HG03097 (cell line): ENCODE measurements at regions not wholly inside any gene's neighbourhood (a gene's known extent, or its start where the extent isn't known, plus 50 kb on each side); places are given as distances from the start of the nearest gene placed in this dataset.

ENCODE experiments used
- ATAC-seq: cut with Tn5 transposase; IDR thresholded peaks from one replicate; pipeline ENCODE4 v1.9.1; 2021; ENCODE audit not compliant: unreplicated experiment, low FRiP score

DNA sequence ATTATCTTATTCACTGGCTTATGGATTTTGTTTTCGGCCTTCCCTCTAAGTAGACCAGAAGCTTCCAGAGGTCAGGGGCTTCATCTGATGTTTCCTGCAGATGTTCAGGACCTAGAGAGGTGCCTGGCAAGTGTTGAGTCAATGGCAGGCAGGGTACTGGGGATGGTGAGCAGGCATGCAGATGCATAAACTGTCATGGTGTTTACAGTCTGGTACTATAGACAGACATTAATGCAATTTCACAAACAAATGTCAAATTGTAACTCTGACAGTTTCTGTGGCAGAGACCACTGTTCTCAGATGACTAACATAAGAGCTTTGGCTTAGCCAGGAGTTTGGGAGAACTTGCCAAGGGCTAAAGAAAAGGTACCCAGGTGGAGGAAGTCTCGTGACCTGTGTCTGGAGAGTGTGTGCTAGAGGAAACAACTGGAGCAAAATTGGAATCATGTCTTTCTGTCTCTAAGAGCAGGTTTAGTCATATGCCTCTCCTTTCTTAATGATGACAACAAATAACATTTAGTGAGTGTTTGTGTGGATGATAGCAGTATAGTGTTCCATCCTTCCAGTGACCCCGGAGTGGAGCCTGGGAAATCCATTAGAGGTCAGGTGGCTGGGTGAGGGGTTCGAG is 53.7 kb upstream of the TRAK1 start:
- ATAC-seq: no peak

DNA sequence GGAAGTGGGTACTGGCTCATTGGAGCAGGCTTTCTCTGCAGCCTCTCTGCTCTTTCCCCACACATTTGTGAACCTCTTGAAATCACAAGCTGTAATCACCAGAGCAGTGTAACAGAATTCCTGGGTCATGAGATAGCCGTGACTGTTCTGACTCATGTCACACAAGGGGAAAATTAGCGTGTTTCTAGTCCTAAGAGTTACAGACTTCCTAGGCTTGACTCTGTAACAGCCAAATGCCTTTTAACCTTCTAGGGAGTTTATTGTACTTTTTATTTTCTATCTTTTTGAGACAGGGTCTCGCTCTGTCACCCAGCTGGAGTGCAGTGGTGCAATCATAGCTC is 54.7 kb upstream of the TRAK1 start:
- ATAC-seq: no peak

DNA sequence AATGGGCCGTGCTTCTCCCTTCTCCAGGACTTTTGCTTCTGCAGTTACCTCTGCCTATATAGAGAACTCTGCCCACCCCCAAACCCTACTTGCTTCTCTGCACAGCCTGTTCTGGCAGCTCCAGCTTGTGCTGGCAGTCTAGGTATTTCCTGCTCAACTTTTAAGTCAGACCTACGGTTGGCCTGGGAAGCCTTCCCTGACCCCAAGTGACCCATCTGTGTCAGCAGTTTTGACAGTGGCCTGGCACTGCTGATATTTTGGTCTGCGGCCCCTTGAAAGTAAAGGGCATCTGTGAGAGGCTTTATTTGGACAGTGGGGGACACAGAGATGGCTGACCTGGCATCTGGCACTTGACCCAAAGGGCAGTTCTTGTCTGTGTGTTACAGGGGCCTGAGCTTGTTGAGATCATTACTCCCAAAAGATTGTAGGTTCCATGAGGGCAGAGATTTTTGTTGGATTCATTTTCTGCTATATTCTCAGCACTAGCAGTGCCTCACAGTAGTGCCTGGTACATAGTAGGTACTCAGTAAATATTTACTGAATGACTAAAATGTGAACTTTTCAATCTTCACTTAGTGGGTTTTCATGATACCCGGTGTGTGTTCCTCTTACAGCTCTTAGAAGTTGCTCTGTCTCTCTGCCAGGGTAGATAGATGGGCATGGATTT is 55.2 kb upstream of the TRAK1 start:
- ATAC-seq: no peak

DNA sequence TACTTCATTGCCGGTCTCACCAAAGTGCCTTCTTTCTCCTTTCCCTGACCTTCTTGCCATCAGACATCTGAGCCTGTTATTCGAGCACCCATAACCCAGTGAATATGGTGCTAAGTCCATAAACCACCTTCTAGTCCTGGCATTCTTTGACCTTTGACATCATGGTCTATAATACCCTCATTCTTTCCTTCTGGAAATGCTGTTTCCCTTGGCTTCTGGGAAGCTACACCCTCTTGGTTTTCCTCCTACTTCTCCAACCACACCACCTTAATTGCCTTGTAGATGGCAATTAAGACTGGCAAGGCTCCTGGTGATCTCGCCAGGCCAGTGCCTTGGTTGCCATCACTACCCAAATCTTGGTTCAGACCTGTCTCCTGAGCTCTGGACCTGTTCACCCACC is 56.1 kb upstream of the TRAK1 start:
- no peak for ATAC-seq

DNA sequence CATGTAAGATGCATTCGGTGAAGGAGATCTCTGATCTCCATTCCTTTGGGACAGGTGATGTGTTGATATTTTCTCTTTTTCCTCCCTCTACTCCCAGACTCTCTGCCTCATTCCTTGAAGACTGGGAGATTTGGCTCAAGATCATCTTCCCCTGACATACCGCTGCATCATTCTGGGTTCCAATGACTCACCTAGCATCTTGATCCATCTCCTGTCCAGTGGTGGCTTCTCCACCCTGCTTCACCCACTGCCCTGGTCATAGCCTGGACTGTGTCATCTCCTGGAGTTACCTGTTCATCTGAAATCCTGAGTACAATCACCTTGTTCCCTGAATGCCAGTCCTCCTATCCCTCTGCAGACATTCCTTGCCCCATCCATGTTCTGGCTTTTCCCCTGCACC is 57.4 kb upstream of the TRAK1 start:
- no peak for ATAC-seq

DNA sequence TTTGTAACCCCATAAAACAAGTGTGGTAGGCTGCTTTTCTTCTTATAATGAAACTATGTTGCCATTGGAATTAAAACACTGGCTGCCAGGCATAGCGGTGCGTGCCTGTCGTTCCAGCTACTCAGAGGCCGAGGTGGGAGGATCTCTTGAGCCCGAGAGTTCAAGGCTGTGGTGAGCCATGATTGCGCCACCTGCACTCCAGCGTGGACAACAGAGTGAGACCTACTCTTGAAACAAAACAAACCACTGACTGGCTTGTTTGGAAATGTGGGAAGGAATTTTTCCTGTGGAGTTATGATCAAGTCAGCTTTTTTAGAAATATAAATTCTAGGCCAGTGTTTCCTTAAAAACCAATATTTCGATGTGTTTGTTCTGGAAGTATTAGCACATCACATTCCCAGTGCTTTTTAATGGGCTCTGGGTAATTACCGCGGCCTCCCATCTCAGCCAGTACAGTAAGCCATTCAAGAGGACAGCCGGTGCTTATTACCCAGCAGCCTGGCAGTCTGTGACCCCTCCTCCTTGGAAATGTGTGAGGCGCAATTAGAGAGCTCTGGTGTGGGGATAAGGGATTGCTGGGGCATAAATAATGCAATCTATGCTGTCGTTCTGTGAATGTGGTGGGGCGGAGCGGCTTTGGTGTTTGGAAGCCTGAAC is 58.3 kb upstream of the TRAK1 start:
- ATAC-seq: no peak

DNA sequence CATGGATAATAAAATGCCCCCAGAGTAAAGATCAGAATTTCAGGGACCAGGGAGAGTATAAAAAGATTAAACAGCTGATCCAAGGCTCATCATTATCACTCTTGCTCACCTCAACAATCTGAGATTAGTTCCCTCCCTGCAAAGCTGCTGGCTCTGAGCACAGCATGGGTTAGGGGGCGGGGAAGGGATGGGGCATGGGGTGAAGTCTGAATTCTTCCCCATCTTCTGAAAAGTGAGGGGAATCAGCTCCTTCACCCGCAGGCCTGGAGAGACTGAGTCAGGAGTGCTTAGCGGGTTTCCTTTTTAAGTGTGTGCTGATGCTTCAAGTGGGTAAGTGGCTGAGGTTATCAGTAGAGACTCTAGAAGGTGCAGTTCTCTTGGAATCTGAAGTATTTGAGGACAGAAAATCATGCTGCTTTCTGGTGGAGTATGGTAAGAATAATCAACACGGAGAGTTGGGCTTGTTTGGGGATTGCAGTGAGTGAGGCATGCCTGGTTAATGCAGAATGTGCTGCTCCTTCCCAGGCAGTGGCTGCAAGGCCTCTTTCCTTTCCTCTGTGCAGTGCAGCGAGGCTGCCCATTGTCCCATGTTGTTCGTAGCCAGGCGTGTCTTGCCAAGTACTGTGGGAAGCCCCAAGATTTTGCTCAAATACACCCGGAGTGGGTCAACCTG is 59.2 kb upstream of the TRAK1 start:
- ATAC-seq: no peak

DNA sequence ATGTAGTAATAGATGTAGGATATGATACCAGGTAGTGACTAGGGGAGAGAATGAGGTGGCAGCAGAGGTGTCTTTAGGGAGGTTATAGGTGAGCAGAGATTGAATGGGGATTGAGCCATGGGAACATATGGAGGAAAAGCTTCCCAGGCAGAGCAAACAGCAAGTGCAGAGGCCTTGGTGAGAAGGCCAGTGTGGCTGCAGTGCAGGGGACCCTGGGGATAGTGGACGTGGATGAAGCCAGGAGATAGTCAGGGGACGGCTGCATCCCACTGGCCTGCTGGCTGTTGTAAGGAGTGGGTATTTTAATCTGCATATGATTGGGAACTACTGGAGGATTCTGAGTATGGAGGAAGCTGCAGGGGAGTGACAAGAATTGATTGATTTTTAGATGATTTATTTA is 62.7 kb upstream of the TRAK1 start:
- no peak for ATAC-seq

DNA sequence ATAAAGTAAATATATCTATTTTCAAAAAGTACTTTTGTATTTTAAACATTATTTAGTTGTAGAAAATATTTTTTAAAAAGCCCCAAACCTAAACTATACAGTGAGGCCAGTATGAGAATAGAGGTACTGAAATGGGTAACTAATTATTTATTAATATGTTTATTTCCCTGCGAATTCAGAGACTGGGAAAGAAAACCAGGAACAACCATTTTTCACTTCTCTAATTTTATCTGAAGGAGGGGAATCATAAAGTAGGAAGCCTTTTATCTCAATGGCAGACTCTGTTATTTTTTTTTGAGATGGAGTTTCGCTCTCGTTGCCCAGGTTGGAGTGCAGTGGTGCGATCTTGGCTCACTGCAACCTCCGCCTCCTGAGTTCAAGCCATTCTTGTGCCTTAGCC is 63.6 kb upstream of the TRAK1 start:
- ATAC-seq: no peak

DNA sequence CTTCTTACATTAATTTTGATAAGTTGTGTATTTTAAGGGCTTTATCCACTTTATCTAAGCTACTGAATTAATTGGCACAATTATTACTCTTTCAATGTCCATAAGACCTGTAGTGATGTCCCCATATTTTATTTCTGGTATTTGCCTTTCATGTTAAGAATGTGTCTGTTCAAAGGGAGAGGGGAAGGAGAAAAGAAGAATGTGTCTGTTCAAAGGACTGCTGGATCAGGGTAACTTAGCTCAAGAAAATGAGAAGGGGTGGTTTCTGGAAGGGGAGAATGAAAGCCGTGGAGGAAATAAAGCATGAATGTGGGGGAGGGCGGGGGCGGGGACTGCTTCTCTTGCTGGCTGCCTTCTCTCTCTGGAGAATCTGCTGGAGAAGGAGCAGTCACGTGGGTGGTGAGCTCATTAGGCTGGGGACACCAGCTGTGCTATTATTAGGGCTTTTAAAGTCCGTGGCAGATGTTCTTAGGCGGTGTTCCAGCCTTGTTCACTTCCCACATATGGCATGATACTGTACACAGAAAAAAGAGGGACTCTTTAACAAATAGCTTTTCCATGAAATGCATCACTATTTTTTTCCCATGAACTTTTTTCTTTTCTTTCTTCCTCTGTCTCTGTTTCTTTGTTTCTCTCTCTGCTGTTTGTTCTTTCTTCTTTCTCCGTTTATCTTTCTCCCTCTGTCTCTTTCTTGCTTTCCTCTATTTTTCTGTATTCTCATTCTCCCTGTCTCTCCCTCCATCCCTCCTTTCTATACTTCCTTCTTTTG is 63.7 kb upstream of the ULK4 start:
- ATAC-seq: no peak

DNA sequence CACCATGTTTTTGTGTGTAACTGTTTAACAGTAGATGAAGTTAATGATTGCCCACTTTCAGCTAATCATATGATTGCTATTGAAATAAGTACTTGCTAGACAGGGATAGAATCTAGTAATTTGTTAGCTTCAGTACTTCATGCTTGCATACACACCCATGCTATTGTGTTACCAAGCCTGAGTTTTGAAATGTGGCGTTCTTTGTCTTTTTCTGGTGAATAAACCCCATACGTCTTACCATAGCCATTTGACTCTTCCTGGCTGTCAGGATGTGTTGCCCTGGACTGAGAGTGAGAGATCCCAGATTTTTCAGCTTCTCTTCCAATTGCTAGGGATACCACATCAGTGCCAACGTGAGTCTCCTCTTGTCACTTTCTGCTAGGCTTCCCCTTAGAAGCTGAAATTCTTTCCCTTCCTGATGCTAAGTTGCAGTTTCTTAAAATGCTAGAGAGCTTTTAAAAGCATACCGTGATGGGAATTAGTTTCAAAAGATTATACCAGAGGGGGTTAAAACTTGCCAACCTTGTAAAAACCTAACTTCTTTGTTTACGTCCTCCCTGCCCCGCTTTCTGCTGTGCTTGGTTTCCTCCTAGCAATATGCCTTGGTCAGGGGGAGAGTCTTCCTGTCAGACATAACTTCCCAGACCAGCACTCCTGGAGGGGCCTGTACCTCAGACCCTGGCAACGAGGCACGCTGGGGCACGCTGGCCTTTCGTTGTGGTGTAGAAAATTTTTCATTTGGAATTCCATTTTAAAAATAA is 62.9 kb upstream of the ULK4 start:
- no peak for ATAC-seq

DNA sequence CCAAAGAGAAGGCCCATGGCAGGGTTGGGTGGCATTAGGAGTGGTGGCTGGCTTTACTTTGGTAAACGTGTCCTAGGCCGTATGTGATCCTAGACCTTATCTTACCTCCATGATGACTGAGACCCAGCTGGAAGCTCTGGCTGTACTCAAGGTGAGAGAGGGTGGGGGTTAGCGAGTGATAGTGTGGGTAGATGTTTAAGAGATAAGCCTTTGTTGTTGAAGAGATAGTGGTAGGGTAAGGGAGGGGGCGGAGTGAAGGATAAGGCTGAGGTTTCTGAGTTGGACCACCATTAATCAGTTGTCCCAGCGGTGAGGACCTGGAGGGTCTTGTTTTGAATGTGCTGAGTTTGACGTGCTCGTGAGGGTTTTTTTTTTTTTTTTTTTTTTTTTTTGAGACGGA is 61.5 kb upstream of the ULK4 start:
- ATAC-seq: no peak

DNA sequence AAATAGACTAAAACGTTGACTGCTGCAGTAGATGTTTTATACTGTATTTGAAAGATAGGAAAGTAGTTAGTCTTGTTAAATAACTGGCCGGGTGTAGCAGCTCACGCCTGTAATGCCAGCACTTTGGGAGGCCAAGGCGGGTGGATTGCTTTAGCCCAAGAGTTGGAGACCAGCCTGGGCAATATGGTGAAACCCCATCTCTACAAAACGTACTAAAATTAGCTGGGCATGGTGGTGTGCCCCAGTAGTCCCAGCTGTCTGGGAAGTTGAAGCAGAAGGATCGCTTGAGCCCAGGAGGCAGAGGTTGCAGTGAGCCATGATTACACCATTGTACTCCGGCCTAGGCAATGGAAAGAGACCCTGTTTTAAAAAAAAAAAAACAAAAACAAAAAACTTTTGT is 60.5 kb upstream of the ULK4 start:
- no peak for ATAC-seq

DNA sequence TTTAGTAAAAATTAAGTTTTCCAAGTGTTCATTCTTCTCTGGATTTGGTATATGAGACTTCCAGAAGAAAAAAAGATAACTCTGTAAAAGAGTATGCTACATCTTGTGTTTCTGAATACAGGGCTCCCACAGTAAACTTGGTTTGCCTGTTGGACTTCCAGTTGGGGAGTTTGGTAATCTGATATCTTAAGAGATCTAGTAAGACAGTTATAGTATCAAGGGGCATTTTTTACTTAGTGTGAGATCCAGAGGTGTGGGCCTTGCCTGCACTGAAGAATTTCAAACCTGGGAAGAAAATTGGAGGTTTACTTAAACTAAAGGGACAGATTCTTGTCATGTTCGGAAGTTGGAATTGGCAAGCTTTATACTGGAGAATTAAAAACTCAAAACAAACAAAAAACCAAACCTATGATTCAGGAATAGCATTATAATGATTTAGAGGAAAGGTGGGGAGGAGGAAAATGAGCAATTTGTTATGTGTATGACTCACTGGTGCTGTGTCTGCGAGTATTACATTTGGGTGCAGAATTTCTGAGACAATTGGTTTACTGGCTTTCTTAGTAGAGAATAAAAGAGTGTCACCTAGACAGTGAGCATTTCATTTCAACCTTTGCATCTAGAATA is 58.9 kb upstream of the ULK4 start:
- no peak for ATAC-seq

DNA sequence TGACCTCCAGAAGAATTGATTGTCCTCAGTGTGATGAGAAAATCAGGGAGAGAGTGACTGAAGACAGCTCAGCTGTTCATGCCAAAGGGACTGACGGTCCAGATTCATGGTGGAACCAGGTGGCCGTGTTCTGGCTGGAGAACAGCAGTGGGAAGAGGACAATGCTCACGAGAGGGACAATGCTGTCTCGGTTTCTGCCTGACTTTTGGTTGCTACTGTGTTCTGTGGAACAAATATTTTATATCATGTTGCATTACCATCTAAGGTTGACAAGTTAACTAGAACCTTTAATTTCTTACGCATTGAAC is 58.0 kb upstream of the ULK4 start:
- no peak for ATAC-seq

DNA sequence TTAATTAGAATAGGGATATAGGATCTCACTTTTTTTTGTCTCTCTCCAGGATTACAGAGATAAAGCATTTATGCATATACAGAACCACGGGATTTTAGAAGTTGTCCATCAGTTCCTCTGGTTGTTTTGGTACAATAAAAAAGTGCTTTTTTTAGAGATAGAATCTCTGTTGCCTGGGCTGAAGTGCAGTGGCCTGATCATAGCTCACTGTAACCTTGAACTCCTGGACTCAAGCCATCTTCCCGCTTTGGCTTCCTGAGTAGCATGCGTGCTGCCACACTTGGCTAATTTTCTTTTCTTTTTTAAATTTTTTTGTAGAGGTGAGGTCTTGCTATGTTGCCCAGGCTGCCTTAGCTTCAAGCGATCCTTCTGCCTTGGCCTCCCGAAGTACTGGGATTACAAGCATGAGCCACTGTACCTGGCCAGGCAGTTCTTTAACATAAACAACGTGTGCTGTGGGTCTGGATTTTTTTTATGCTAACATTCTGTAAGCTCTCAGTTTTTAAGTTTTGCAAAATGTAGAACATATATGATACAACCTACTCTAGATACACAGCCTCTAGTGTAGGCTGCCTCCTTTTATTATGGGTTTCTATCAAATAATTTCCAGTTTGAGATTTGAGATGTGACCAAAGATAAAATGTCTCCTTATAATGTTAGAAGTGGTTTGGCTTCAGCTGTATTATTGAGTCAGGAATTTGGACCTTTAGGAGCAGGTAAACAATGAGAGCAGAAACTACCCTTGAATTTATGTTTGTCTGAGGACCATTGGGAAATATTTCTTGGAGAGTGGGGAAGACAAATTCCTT is 57.4 kb upstream of the ULK4 start:
- no peak for ATAC-seq

DNA sequence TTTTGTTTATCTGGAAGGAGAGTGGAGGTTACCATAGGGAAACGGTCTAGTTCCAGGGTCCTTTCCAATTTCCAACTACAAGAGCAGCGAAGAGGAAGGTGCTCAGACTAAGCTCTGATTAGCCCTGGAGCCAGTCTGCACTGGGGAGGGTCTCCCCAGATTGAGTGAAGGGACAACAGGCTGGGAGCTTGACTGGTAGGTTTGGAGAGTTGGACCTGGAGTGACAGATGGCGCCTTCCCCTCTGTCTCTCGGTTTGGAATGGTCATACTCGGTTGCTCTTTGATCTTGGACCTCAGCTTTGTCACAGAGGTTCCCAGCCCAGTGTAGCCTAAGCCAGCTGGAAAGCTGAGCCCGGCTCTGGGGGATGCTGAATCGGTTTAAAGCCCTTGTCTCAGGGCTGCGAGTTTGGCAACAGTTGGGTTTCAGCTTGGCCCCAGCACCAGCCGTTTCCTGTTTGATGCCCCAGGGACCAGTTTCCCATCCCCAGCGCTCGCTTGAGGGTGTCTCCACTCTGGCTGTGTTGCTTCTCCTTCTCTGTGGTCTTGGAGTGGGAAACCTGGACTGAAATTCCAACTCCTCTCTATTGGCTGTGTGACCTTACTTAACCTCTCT is 53.1 kb upstream of the ULK4 start:
- no peak for ATAC-seq

DNA sequence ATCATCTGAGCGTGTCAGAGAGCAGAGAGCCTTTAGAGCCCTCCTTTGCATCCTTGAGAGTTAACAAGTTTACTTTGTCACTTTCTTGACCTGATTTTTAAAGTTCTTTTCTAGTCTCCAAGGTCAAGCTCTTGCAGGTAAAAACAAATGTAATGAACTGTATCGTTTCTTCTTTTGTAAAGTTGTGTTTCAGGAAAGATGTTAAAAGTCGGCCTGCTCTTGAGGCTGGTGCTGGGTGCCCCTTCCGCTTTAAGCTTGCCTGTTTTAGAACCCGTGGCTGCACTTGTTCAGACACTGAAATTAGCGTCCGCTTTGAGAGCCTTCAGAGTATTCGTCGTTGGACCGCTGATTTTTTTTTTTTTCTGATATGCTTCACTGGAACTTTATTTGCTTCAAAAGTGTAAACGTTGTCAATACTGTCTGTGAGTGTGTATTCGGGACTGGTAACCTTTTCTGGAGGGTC is 52.6 kb upstream of the ULK4 start:
- no peak for ATAC-seq
